Stimulated activated CD4-positive, alpha-beta T cell treated with anti-CD3 and anti-CD28 coated beads, Interleukin-12 subunit alpha, Interleukin-12 subunit beta, amount 100 ng/mL, for 24 hours (primary cell): ENCODE measurements at regions not wholly inside any gene's neighbourhood (a gene's known extent, or its start where the extent isn't known, plus 50 kb on each side); places are given as distances from the start of the nearest gene placed in this dataset.

Experiments
- DNase-seq, 2 experiments: peaks; one replicate each; pipeline ENCODE4 v3.0.0-alpha.2; 2020; ENCODE audit warnings: low read depth in 2 of 2

- no peak for DNase-seq
These were observed 1097.2 kb downstream of the BCL11A start for GRCh38 chr2:59456285-59456684.

- DNase-seq, result no peak
These were observed 1104.2 kb downstream of the BCL11A start for GRCh38 chr2:59449274-59449673.

GRCh38 chr2:59440491-59440890, 1113.0 kb downstream of the BCL11A start:
- no peak for DNase-seq

GRCh38 chr2:59435635-59436034, 1117.8 kb downstream of the BCL11A start:
- DNase-seq, result no peak

- DNase-seq, result no peak
These were observed 1124.5 kb downstream of the BCL11A start for GRCh38 chr2:59428940-59429339.

GRCh38 chr2:59427980-59428379, 1125.5 kb downstream of the BCL11A start:
- DNase-seq, result no peak

GRCh38 chr2:59425247-59425646, 1128.2 kb downstream of the BCL11A start:
- no peak for DNase-seq

GRCh38 chr2:59413751-59414570, 1139.5 kb downstream of the BCL11A start:
- no peak for DNase-seq

GRCh38 chr2:59399126-59399525, 1154.3 kb downstream of the BCL11A start:
- no peak for DNase-seq

GRCh38 chr2:59398081-59398480, 1155.4 kb downstream of the BCL11A start:
- DNase-seq, result no peak

- no peak for DNase-seq
These were observed 1154.0 kb upstream of the FANCL start for GRCh38 chr2:59395119-59395518.

- DNase-seq, result no peak
These were observed 1150.8 kb upstream of the FANCL start for GRCh38 chr2:59391896-59392295.

- DNase-seq, result no peak
These were observed 1149.5 kb upstream of the FANCL start for GRCh38 chr2:59390581-59390980.

GRCh38 chr2:59389240-59389639, 1148.1 kb upstream of the FANCL start:
- no peak for DNase-seq

- no peak for DNase-seq
These were observed 1144.8 kb upstream of the FANCL start for GRCh38 chr2:59385971-59386370.

GRCh38 chr2:59383473-59383872, 1142.3 kb upstream of the FANCL start:
- DNase-seq, result no peak

- DNase-seq, result no peak
These were observed 1137.0 kb upstream of the FANCL start for GRCh38 chr2:59378127-59378526.

- DNase-seq, result no peak
These were observed 1125.2 kb upstream of the FANCL start for GRCh38 chr2:59366288-59366687.

GRCh38 chr2:59354498-59354897, 1113.4 kb upstream of the FANCL start:
- DNase-seq, result no peak

GRCh38 chr2:59353306-59353921, 1112.3 kb upstream of the FANCL start:
- DNase-seq, result no peak

- no peak for DNase-seq
These were observed 1101.0 kb upstream of the FANCL start for GRCh38 chr2:59342166-59342565.

- DNase-seq, result no peak
These were observed 1098.7 kb upstream of the FANCL start for GRCh38 chr2:59339837-59340207.

- DNase-seq, result no peak
These were observed 1098.2 kb upstream of the FANCL start for GRCh38 chr2:59339121-59339836.
